A673 (cell line): ENCODE measurements at regions not wholly inside any gene's neighbourhood (a gene's known extent, or its start where the extent isn't known, plus 50 kb on each side); places are given as distances from the start of the nearest gene placed in this dataset.

Experiments
- BruUV-seq: library from RNA; stranded (reverse); fragments of 400-500 nt; replicated peaks from 2 replicates; lab custom pipeline; 2021; lab: Mats Ljungman, UMichigan
- CTCF ChIA-PET: fragments of 300-600 bp; sonication (Branson Sonifier 250); formaldehyde crosslinking; loops from one replicate; lab custom pipeline; 2022; ENCODE audit warnings: antibody characterized with exemption; lab: Charles Lee
- POLR2A ChIA-PET: fragments of 300-600 bp; sonication (Branson Sonifier 250); formaldehyde crosslinking; loops from one replicate; lab custom pipeline; 2022; ENCODE audit warnings: antibody characterized with exemption; ENCODE audit not compliant: low non-redundant PET; lab: Charles Lee
- DNase-seq: peaks from one replicate; pipeline ENCODE4 v3.0.0-alpha.2; 2015; ENCODE audit warnings: low spot score
- H3K27ac ChIP-seq: fragments of 200-600 bp; sonication (generic); 2 replicates; pipeline ENCODE4 v1.5.1; 2016; ENCODE audit warnings: mixed run types, low read depth, mild to moderate bottlenecking, mixed read lengths, antibody characterized with exemption, low read length; ENCODE audit not compliant: poor library complexity, severe bottlenecking
- H3K27me3 ChIP-seq: fragments of 200-600 bp; sonication (generic); replicated peaks from 2 replicates; pipeline ENCODE4 v1.6.1; 2017; ENCODE audit warnings: mixed run types, low read depth, mild to moderate bottlenecking, mixed read lengths, antibody characterized with exemption, low read length; ENCODE audit not compliant: insufficient read depth, poor library complexity
- H3K36me3 ChIP-seq: fragments of 200-600 bp; sonication (generic); 2 replicates; pipeline ENCODE4 v1.6.1; 2016; ENCODE audit warnings: mixed run types, mild to moderate bottlenecking, mixed read lengths, antibody characterized with exemption, low read length; ENCODE audit not compliant: insufficient read depth, poor library complexity, severe bottlenecking
- H3K4me1 ChIP-seq: fragments of 200-600 bp; sonication (generic); 2 replicates; pipeline ENCODE4 v1.6.1; 2017; ENCODE audit warnings: mixed run types, mild to moderate bottlenecking, mixed read lengths, antibody characterized with exemption, low read length; ENCODE audit not compliant: insufficient read depth, poor library complexity, severe bottlenecking
- H3K4me3 ChIP-seq: fragments of 200-600 bp; sonication (generic); 2 replicates; pipeline ENCODE4 v1.5.1; 2016; ENCODE audit warnings: low read depth, mixed run types, mild to moderate bottlenecking, mixed read lengths, low read length; ENCODE audit not compliant: poor library complexity, severe bottlenecking
- H3K9me3 ChIP-seq: fragments of 200-600 bp; sonication (generic); 2 replicates; pipeline ENCODE4 v1.6.1; 2016; ENCODE audit warnings: mixed run types, low read depth, mild to moderate bottlenecking, mixed read lengths, antibody characterized with exemption, low read length; ENCODE audit not compliant: poor library complexity, severe bottlenecking
- EZH2 ChIP-seq: fragments of 200-600 bp; sonication (generic); IDR thresholded peaks from 2 replicates; pipeline ENCODE4 v1.6.1; 2017; ENCODE audit warnings: borderline replicate concordance, low read depth, mild to moderate bottlenecking, mixed read lengths, antibody characterized with exemption, low read length; ENCODE audit not compliant: poor library complexity, severe bottlenecking
- intact Hi-C: fragments of 100-400 bp; cut with micrococcal nuclease; formaldehyde crosslinking; loops from one replicate; pipeline ENCODE4 v1.10.0; 2022; ENCODE audit not compliant: unreplicated experiment
- TF ChIP-seq, protein P1 (sequence below): fragments of 300-800, 200-600 bp; sonication (generic); conservative IDR thresholded peaks from 2 replicates; pipeline ENCODE4 v1.5.1; 2017; ENCODE audit warnings: low read depth, mild to moderate bottlenecking, antibody characterized with exemption, low read length, moderate library complexity, mixed read lengths

DNA sequence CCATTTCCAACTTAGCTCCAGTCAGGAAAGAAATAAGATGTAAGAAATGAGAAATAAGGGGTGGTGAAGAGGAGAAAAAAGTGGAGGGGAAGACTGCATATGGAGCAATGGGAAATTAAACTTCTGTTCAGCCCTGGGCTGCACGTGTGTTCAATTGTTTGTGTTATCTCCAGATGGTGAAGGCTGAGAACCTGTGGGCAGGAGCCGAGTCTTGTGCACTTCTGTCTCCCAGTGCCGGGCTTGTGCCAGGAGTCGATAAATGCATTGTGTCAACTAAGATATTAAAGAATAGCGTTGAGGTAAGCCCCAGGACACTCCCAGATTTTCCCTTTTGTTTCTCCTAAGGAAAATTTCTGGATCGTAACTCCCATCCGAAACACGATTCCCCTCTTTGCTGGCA is 98.2 kb downstream of the PRLHR start:
- Histone ChIP-seq H3K27ac (no peak overlapping the region), H3K27me3 (no peaks in the 10 kb centered on the region), H3K4me1 (no peaks in the 10 kb centered on the region), H3K9me3 (no peaks in the 10 kb centered on the region), H3K36me3 (no peaks in the 10 kb centered on the region), H3K4me3 (no peak overlapping the region)
- intact Hi-C loops, result no loop called here
- TF ChIP-seq EZH2, result no peak
- TF ChIP-seq, protein P1, sequence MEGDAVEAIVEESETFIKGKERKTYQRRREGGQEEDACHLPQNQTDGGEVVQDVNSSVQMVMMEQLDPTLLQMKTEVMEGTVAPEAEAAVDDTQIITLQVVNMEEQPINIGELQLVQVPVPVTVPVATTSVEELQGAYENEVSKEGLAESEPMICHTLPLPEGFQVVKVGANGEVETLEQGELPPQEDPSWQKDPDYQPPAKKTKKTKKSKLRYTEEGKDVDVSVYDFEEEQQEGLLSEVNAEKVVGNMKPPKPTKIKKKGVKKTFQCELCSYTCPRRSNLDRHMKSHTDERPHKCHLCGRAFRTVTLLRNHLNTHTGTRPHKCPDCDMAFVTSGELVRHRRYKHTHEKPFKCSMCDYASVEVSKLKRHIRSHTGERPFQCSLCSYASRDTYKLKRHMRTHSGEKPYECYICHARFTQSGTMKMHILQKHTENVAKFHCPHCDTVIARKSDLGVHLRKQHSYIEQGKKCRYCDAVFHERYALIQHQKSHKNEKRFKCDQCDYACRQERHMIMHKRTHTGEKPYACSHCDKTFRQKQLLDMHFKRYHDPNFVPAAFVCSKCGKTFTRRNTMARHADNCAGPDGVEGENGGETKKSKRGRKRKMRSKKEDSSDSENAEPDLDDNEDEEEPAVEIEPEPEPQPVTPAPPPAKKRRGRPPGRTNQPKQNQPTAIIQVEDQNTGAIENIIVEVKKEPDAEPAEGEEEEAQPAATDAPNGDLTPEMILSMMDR, result no peak
- ChIA-PET CTCF (no interaction called here), POLR2A (no interaction called here)
- no peak for DNase-seq
- BruUV-seq, result no TSS peak

DNA sequence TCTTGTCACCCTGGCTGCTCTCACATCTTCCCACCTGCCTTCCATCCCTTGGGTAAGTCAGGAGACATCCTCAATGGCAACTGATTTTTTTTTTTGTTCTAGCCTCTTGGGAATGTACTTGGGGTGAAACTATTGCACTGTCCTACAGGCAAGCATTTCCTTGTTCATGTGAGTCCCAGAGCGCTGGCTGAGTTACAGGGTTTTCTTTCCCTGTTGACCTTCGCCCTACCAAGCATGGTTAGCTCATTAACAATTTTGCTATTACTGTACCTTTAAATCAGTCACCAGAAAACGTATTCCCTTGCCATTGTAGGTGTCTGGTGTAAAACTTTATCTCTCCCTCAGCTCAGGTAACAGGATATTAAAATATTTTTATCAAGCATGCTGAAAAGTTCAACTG is 98.9 kb downstream of the PRLHR start:
- intact Hi-C loops, result no loop called here
- no TSS peak for BruUV-seq

DNA sequence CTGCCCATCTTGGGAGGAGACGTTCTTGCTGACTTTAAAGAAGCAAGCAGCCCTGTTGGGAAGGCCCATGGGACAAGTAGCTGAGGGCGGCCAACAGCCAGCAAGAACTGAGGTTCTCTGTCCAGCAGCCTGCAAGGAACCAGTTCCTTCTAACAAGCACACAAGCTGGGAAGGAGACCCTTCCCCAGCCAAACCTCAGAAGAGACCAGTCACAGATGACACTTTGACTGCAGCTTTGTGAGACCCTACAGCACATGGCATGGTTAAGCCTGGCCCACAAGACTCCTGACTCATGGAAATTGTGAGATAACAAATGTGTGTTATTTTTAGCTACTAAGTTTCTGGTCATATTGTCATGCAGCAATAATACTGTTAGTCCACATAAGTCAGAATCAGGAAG is 99.9 kb downstream of the PRLHR start:
- DNase-seq, result no peak
- ChIA-PET CTCF (no interaction called here), POLR2A (no interaction called here)
- no peak for TF ChIP-seq EZH2
- TF ChIP-seq, protein P1, result no peak
- H3K27ac ChIP-seq, result no peak overlapping the region
- BruUV-seq, result no TSS peak
- no peaks in the 10 kb centered on the region for H3K36me3 ChIP-seq
- no peaks in the 10 kb centered on the region for H3K27me3 ChIP-seq
- intact Hi-C loops, result no loop called here
- no peaks in the 10 kb centered on the region for H3K4me1 ChIP-seq
- no peaks in the 10 kb centered on the region for H3K9me3 ChIP-seq
- no peak overlapping the region for H3K4me3 ChIP-seq

More for the DNA sequence above, 98.9 kb downstream of the PRLHR start:
- ChIA-PET CTCF (no interaction called here), POLR2A (no interaction called here)
- Histone ChIP-seq H3K4me3 (no peak overlapping the region), H3K36me3 (no peaks in the 10 kb centered on the region), H3K9me3 (no peaks in the 10 kb centered on the region), H3K4me1 (no peaks in the 10 kb centered on the region), H3K27ac (no peak overlapping the region), H3K27me3 (no peaks in the 10 kb centered on the region)
- no peak for DNase-seq
- no peak for TF ChIP-seq EZH2
- TF ChIP-seq, protein P1, result no peak
